Stomach (tissue), 4 donors: ENCODE measurements at regions not wholly inside any gene's neighbourhood (a gene's known extent, or its start where the extent isn't known, plus 50 kb on each side); places are given as distances from the start of the nearest gene placed in this dataset.

Source experiments
- CTCF ChIP-seq, 7 experiments: fragments of 450-650 bp in 4 of 7; fragments of 200-600 bp in 3 of 7; sonication (generic) in 3 of 7; IDR thresholded peaks; one replicate each; pipeline ENCODE4 v1.5.1; 2016 to 2019; ENCODE audit warnings: antibody characterized with exemption in 7 of 7, control low read depth in 2 of 7, mild to moderate bottlenecking in 1 of 7
- POLR2A ChIP-seq, 4 donors: fragments of 450-650 bp; IDR thresholded peaks; one replicate each; pipeline ENCODE4 v1.6.1; 2016; ENCODE audit warnings: antibody characterized with exemption in 4 of 4, control low read depth in 2 of 4, mild to moderate bottlenecking in 1 of 4, moderate library complexity in 1 of 4

- no peak for TF ChIP-seq CTCF (IDR thresholded peaks at IDR 0.05)
- TF ChIP-seq POLR2A (IDR thresholded peaks at IDR 0.05): no peak
Measured at GRCh38 chr7:132023466-132023865, 467.0 kb upstream of the PODXL start.
